ENCODE measurements at regions not wholly inside any gene's neighbourhood (a gene's known extent, or its start where the extent isn't known, plus 50 kb on each side); places are given as distances from the start of the nearest gene placed in this dataset.

DNA sequence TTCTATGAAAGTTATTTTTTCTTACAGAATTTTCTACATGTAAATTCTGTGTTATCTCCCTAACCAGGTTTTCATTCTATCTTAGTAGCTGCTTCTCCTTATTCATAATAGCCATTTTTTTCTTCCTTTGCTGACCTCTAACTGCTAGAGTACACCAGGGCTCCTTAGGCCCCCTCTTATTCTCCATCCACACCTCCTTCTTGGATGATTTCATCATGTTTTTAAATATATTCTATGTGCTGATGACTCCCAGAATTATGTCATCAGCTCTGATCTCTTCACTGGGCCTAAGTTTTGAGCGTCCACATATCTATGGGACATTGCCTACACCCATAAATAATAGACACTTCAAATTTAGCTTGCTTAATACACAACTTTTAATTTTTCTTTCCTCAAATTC is 721.5 kb downstream of the SLC16A7 start:
- no peak overlapping the region for H3K4me3 ChIP-seq (ENCODE audit: low read depth, low read length)
- no peak overlapping the region for H3K9ac ChIP-seq (ENCODE audit: low read depth, low read length)
- no peaks in the 10 kb centered on the region for H3K36me3 ChIP-seq (ENCODE audit: control insufficient read depth, insufficient read depth, low read length)
- no peaks in the 10 kb centered on the region for H3K27me3 ChIP-seq (ENCODE audit: control insufficient read depth, insufficient read depth, low read length)
- H3K4me1 ChIP-seq (ENCODE audit: control insufficient read depth, insufficient read depth, low read length): no peaks in the 10 kb centered on the region
- no peaks in the 10 kb centered on the region for H3K9me3 ChIP-seq (ENCODE audit: control insufficient read depth, insufficient read depth, low read length)
- no peak overlapping the region for H3K27ac ChIP-seq (ENCODE audit: low read depth, low read length)

DNA sequence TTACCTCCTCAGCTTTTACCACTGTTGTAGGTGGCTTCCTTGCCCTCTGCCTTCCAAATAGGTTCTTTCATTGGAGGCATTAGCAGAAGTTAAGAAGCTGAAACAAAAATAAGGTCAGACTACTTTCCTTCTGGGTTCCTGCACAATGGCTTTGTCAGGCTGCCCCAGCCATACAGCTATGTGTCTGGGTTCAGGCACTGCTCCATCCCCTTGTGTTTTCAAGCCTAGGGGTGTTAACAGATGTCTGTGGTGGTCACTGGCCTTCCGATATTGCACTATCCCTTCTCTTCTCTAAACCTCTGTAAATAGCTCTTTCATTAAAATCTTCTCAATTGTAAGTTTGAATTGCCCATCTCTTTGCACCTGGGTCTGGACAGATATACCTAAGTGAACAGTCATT is 728.9 kb downstream of the SLC16A7 start:
- Histone ChIP-seq H3K36me3 (ENCODE audit: control insufficient read depth, insufficient read depth, low read length) (no peaks in the 10 kb centered on the region), H3K27ac (ENCODE audit: low read depth, low read length) (no peak overlapping the region), H3K4me1 (ENCODE audit: control insufficient read depth, insufficient read depth, low read length) (no peaks in the 10 kb centered on the region), H3K4me3 (ENCODE audit: low read depth, low read length) (no peak overlapping the region), H3K27me3 (ENCODE audit: control insufficient read depth, insufficient read depth, low read length) (no peaks in the 10 kb centered on the region), H3K9me3 (ENCODE audit: control insufficient read depth, insufficient read depth, low read length) (no peaks in the 10 kb centered on the region), H3K9ac (ENCODE audit: low read depth, low read length) (no peak overlapping the region)

DNA sequence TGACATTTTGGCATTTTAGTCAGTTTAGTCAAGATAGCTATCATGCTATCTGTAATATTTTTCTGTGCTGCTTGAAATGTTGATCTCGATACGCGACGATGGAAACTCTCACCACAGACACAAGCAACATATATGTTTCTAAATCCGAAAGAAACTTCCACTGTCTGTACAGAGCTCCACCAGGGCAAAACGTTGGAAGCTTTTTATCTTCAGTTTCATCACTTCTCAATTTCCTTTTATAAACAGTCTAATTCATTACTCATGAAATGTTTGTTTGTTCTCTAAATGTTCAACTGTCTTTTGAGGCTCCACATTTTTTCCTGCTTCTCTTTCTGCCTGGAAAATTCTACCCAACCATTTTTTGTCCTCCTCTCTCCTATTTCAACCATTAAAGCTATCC is 737.6 kb downstream of the SLC16A7 start:
- peaks cover 6% of the 10 kb centered on the region; the same call in 1 of the 2 replicates for H3K4me1 ChIP-seq (ENCODE audit: control insufficient read depth, insufficient read depth, low read length)
- no peak overlapping the region for H3K4me3 ChIP-seq (ENCODE audit: low read depth, low read length)
- no peak overlapping the region for H3K9ac ChIP-seq (ENCODE audit: low read depth, low read length)
- H3K27me3 ChIP-seq (ENCODE audit: control insufficient read depth, insufficient read depth, low read length): no peaks in the 10 kb centered on the region
- no peaks in the 10 kb centered on the region for H3K36me3 ChIP-seq (ENCODE audit: control insufficient read depth, insufficient read depth, low read length)
- no peak overlapping the region for H3K27ac ChIP-seq (ENCODE audit: low read depth, low read length)
- H3K9me3 ChIP-seq (ENCODE audit: control insufficient read depth, insufficient read depth, low read length): no peaks in the 10 kb centered on the region

DNA sequence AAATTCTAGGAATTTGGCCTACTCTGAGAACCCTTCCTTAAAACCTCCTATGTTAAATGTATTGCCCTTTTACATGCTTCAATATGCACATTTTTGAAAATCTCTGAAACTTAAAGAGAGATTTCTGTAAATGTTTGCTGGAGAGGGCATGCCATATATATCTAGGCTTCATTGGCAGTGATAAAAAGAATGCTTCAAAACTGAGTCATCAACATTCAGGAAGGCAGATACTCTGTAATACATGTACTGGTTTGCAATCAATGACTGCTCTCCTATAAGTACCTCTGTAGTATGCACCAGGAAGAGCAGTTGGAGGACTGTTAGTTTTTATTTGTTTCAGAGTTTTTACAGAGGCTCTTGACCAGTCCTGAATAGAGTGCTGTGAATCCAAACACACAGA is 739.9 kb downstream of the SLC16A7 start:
- Histone ChIP-seq H3K27ac (ENCODE audit: low read depth, low read length) (no peak overlapping the region), H3K4me1 (ENCODE audit: control insufficient read depth, insufficient read depth, low read length) (peaks cover 6% of the 10 kb centered on the region; the same call in 1 of the 2 replicates), H3K36me3 (ENCODE audit: control insufficient read depth, insufficient read depth, low read length) (no peaks in the 10 kb centered on the region), H3K4me3 (ENCODE audit: low read depth, low read length) (no peak overlapping the region), H3K27me3 (ENCODE audit: control insufficient read depth, insufficient read depth, low read length) (no peaks in the 10 kb centered on the region), H3K9me3 (ENCODE audit: control insufficient read depth, insufficient read depth, low read length) (no peaks in the 10 kb centered on the region), H3K9ac (ENCODE audit: low read depth, low read length) (no peak overlapping the region)

GRCh38 chr12:60337839-60338549 is 742.2 kb downstream of the SLC16A7 start:
- Histone ChIP-seq H3K27ac (ENCODE audit: low read depth, low read length) (no peak overlapping the region), H3K4me1 (ENCODE audit: control insufficient read depth, insufficient read depth, low read length) (peaks cover 6% of the 10 kb centered on the region; the same call in 1 of the 2 replicates), H3K36me3 (ENCODE audit: control insufficient read depth, insufficient read depth, low read length) (no peaks in the 10 kb centered on the region), H3K9me3 (ENCODE audit: control insufficient read depth, insufficient read depth, low read length) (no peaks in the 10 kb centered on the region), H3K27me3 (ENCODE audit: control insufficient read depth, insufficient read depth, low read length) (no peaks in the 10 kb centered on the region), H3K9ac (ENCODE audit: low read depth, low read length) (no peak overlapping the region), H3K4me3 (ENCODE audit: low read depth, low read length) (no peak overlapping the region)

GRCh38 chr12:60345442-60345841 is 749.6 kb downstream of the SLC16A7 start:
- Histone ChIP-seq H3K9ac (ENCODE audit: low read depth, low read length) (no peak overlapping the region), H3K4me1 (ENCODE audit: control insufficient read depth, insufficient read depth, low read length) (no peaks in the 10 kb centered on the region), H3K4me3 (ENCODE audit: low read depth, low read length) (no peak overlapping the region), H3K36me3 (ENCODE audit: control insufficient read depth, insufficient read depth, low read length) (no peaks in the 10 kb centered on the region), H3K27me3 (ENCODE audit: control insufficient read depth, insufficient read depth, low read length) (no peaks in the 10 kb centered on the region), H3K27ac (ENCODE audit: low read depth, low read length) (no peak overlapping the region), H3K9me3 (ENCODE audit: control insufficient read depth, insufficient read depth, low read length) (no peaks in the 10 kb centered on the region)

DNA sequence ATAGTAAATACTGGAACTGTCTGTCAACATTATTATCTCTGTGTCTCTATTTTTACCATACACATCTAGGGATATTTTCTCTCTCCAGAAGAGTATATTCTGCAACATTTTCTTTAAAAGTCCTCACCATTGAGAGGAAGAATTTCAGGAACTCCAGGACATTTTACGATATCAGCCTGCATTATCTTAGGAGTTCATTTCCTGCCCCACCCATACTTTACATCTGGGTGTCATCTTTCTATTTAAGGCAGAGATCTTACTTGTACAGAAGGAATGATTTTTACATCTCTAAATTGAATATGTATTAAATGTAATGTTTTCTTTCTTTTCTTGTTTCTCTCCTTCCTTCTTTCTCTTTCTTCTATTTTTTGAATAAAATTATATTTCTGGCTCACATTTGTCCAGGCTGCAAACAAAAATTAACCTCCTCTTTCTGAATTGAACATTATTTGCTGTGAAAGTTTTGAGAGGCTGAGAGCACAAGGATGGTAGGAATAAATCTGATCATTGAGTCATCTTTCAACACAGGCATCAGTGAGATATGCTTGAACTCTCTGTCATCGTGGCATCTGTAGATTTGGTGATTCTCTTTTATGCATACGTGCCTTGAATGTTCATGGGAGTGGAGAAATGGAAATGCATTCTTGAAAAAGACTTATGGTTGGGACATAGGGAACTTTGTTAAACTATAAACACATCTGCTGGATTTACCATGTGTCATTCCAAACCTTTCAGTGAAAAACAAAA is 753.6 kb downstream of the SLC16A7 start:
- no peaks in the 10 kb centered on the region for H3K4me1 ChIP-seq (ENCODE audit: control insufficient read depth, insufficient read depth, low read length)
- H3K9me3 ChIP-seq (ENCODE audit: control insufficient read depth, insufficient read depth, low read length): no peaks in the 10 kb centered on the region

GRCh38 chr12:60387356-60387755 is 791.5 kb downstream of the SLC16A7 start:
- no peaks in the 10 kb centered on the region for H3K4me1 ChIP-seq (ENCODE audit: control insufficient read depth, insufficient read depth, low read length)

More for the DNA sequence above, 753.6 kb downstream of the SLC16A7 start:
- no peak overlapping the region for H3K9ac ChIP-seq (ENCODE audit: low read depth, low read length)
- H3K4me3 ChIP-seq (ENCODE audit: low read depth, low read length): no peak overlapping the region
- no peaks in the 10 kb centered on the region for H3K36me3 ChIP-seq (ENCODE audit: control insufficient read depth, insufficient read depth, low read length)
- no peaks in the 10 kb centered on the region for H3K27me3 ChIP-seq (ENCODE audit: control insufficient read depth, insufficient read depth, low read length)
- no peak overlapping the region for H3K27ac ChIP-seq (ENCODE audit: low read depth, low read length)

DNA sequence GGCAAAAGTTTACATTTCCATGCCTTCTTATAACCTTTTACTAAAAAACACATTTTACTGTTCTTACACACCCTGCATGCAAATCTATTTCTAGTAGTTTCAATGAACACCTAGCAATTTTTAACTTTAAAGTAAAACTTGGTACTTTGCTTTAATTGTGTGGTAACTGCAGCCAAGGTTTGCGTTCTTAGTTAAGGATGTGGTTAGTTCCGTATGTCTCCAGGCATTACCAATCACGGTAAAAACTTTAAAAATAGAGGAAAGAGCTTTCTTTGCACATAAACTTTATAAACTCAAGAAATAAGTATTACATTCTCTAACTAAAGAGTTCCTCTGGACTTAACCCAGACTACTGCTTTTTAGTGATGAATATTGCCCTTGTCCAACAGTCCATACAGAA is 795.2 kb downstream of the SLC16A7 start:
- H3K4me3 ChIP-seq (ENCODE audit: low read depth, low read length): no peak overlapping the region
- H3K27ac ChIP-seq (ENCODE audit: low read depth, low read length): no peak overlapping the region
- no peaks in the 10 kb centered on the region for H3K4me1 ChIP-seq (ENCODE audit: control insufficient read depth, insufficient read depth, low read length)
- peaks cover 4% of the 10 kb centered on the region; the same call in 1 of the 2 replicates for H3K9me3 ChIP-seq (ENCODE audit: control insufficient read depth, insufficient read depth, low read length)
- no peaks in the 10 kb centered on the region for H3K27me3 ChIP-seq (ENCODE audit: control insufficient read depth, insufficient read depth, low read length)
- H3K36me3 ChIP-seq (ENCODE audit: control insufficient read depth, insufficient read depth, low read length): no peaks in the 10 kb centered on the region
- H3K9ac ChIP-seq (ENCODE audit: low read depth, low read length): no peak overlapping the region

More at GRCh38 chr12:60387356-60387755, 791.5 kb downstream of the SLC16A7 start:
- Histone ChIP-seq H3K9ac (ENCODE audit: low read depth, low read length) (no peak overlapping the region), H3K9me3 (ENCODE audit: control insufficient read depth, insufficient read depth, low read length) (peaks cover 6% of the 10 kb centered on the region; the same call in 1 of the 2 replicates), H3K27me3 (ENCODE audit: control insufficient read depth, insufficient read depth, low read length) (no peaks in the 10 kb centered on the region), H3K4me3 (ENCODE audit: low read depth, low read length) (no peak overlapping the region), H3K36me3 (ENCODE audit: control insufficient read depth, insufficient read depth, low read length) (no peaks in the 10 kb centered on the region), H3K27ac (ENCODE audit: low read depth, low read length) (no peak overlapping the region)

GRCh38 chr12:60391791-60392190 is 796.0 kb downstream of the SLC16A7 start:
- Histone ChIP-seq H3K27ac (ENCODE audit: low read depth, low read length) (no peak overlapping the region), H3K9me3 (ENCODE audit: control insufficient read depth, insufficient read depth, low read length) (peaks cover 4% of the 10 kb centered on the region; the same call in 1 of the 2 replicates), H3K4me3 (ENCODE audit: low read depth, low read length) (no peak overlapping the region), H3K9ac (ENCODE audit: low read depth, low read length) (no peak overlapping the region), H3K4me1 (ENCODE audit: control insufficient read depth, insufficient read depth, low read length) (no peaks in the 10 kb centered on the region), H3K27me3 (ENCODE audit: control insufficient read depth, insufficient read depth, low read length) (no peaks in the 10 kb centered on the region), H3K36me3 (ENCODE audit: control insufficient read depth, insufficient read depth, low read length) (no peaks in the 10 kb centered on the region)

GRCh38 chr12:60393093-60393492 is 797.3 kb downstream of the SLC16A7 start:
- no peaks in the 10 kb centered on the region for H3K27me3 ChIP-seq (ENCODE audit: control insufficient read depth, insufficient read depth, low read length)
- H3K4me3 ChIP-seq (ENCODE audit: low read depth, low read length): no peak overlapping the region
- no peak overlapping the region for H3K9ac ChIP-seq (ENCODE audit: low read depth, low read length)
- peaks cover 4% of the 10 kb centered on the region; the same call in 1 of the 2 replicates for H3K9me3 ChIP-seq (ENCODE audit: control insufficient read depth, insufficient read depth, low read length)
- no peaks in the 10 kb centered on the region for H3K36me3 ChIP-seq (ENCODE audit: control insufficient read depth, insufficient read depth, low read length)
- no peaks in the 10 kb centered on the region for H3K4me1 ChIP-seq (ENCODE audit: control insufficient read depth, insufficient read depth, low read length)
- no peak overlapping the region for H3K27ac ChIP-seq (ENCODE audit: low read depth, low read length)
